OCI-LY1 (cell line): ENCODE measurements at regions not wholly inside any gene's neighbourhood (a gene's known extent, or its start where the extent isn't known, plus 50 kb on each side); places are given as distances from the start of the nearest gene placed in this dataset.
"Not testable (repeated sequence)": the region's sequence is repeated elsewhere in the genome, so short reads cannot be mapped to it uniquely, and the experiment has no call there.

Experiments used
- H2AFZ ChIP-seq: fragments of 200-600 bp; sonication (generic), shearing (Covaris generic); 2 replicates; pipeline ENCODE4 v1.6.0; 2014; ENCODE audit warnings: antibody characterized with exemption, mild to moderate bottlenecking, low read length
- H3F3A ChIP-seq: fragments of 200-600 bp; sonication (generic), shearing (Covaris generic); 2 replicates; pipeline ENCODE4 v1.6.0; 2014; ENCODE audit warnings: mild to moderate bottlenecking, antibody characterized with exemption, low read length, moderate library complexity; ENCODE audit not compliant: insufficient read depth
- H3K27ac ChIP-seq: fragments of 200-600 bp; sonication (generic); 2 replicates; pipeline ENCODE4 v1.5.1; 2014; ENCODE audit warnings: low read length, mixed run types, mild to moderate bottlenecking, low read depth; ENCODE audit not compliant: poor library complexity, severe bottlenecking
- H3K27me3 ChIP-seq: fragments of 200-600 bp; sonication (generic); 2 replicates; pipeline ENCODE4 v1.6.0; 2014; ENCODE audit warnings: antibody characterized with exemption, mild to moderate bottlenecking, low read length, moderate library complexity; ENCODE audit not compliant: insufficient read depth
- H3K36me3 ChIP-seq: fragments of 200-600 bp; sonication (generic); 2 replicates; pipeline ENCODE4 v1.6.1; 2014; ENCODE audit warnings: mild to moderate bottlenecking, antibody characterized with exemption, low read length, moderate library complexity, mixed read lengths; ENCODE audit not compliant: insufficient read depth
- H3K4me1 ChIP-seq: fragments of 200-600 bp; sonication (generic); 2 replicates; pipeline ENCODE4 v1.5.1; 2014; ENCODE audit warnings: mild to moderate bottlenecking, low read length, moderate library complexity; ENCODE audit not compliant: insufficient read depth, severe bottlenecking
- H3K4me2 ChIP-seq: fragments of 200-600 bp; sonication (generic), shearing (Covaris generic); 2 replicates; pipeline ENCODE4 v1.6.1; 2014; ENCODE audit warnings: low read length
- H3K4me3 ChIP-seq: fragments of 200-600 bp; sonication (generic); 2 replicates; pipeline ENCODE4 v1.5.1; 2014; ENCODE audit warnings: low read length, low read depth, mild to moderate bottlenecking, mixed read lengths; ENCODE audit not compliant: poor library complexity, severe bottlenecking
- H3K79me2 ChIP-seq: fragments of 200-600 bp; shearing (Covaris generic); 2 replicates; pipeline ENCODE4 v1.6.1; 2016; ENCODE audit warnings: mixed run types, low read length, mixed read lengths; ENCODE audit not compliant: insufficient read depth
- H3K9ac ChIP-seq: fragments of 200-600 bp; sonication (generic), shearing (Covaris generic); 2 replicates; pipeline ENCODE4 v1.6.1; 2014; ENCODE audit warnings: mild to moderate bottlenecking, low read length, mixed read lengths
- H3K9me2 ChIP-seq: fragments of 200-600 bp; sonication (generic), shearing (Covaris generic); 2 replicates; pipeline ENCODE4 v1.6.1; 2014; ENCODE audit warnings: low read depth, mild to moderate bottlenecking, low read length, mixed read lengths
- H3K9me3 ChIP-seq: fragments of 200-600 bp; shearing (Covaris generic); 2 replicates; pipeline ENCODE4 v1.6.1; 2014; ENCODE audit warnings: low read length, mixed read lengths
- H4K20me1 ChIP-seq: fragments of 200-600 bp; sonication (generic), shearing (Covaris generic); 2 replicates; pipeline ENCODE4 v1.6.0; 2016; ENCODE audit warnings: mild to moderate bottlenecking, low read length; ENCODE audit not compliant: insufficient read depth
- CTCF ChIP-seq: fragments of 200-600 bp; sonication (generic), shearing (Covaris generic); IDR thresholded peaks from 2 replicates; pipeline ENCODE4 v1.5.1; 2017; ENCODE audit warnings: mild to moderate bottlenecking, antibody characterized with exemption, low read length, moderate library complexity, mixed read lengths
- EZH2 ChIP-seq: fragments of 200-600 bp; sonication (generic), shearing (Covaris generic); IDR thresholded peaks from 2 replicates; pipeline ENCODE4 v1.8.0; 2017; ENCODE audit warnings: borderline replicate concordance, mixed run types, mild to moderate bottlenecking, antibody characterized with exemption, low read length, moderate library complexity, mixed read lengths

GRCh38 chr12:18888047-18888446, 150.1 kb downstream of the CAPZA3 start:
- no peak for TF ChIP-seq CTCF
- TF ChIP-seq EZH2, result no peak
- Histone ChIP-seq H3K4me3 (no peak overlapping the region), H3K79me2 (no peaks in the 10 kb centered on the region), H3F3A (no peaks in the 10 kb centered on the region), H3K36me3 (no peaks in the 10 kb centered on the region), H3K9me3 (no peaks in the 10 kb centered on the region), H2AFZ (no peak overlapping the region), H3K9me2 (no peaks in the 10 kb centered on the region), H3K9ac (no peak overlapping the region), H3K27me3 (no peaks in the 10 kb centered on the region), H3K27ac (no peak overlapping the region), H3K4me2 (no peak overlapping the region), H4K20me1 (no peaks in the 10 kb centered on the region), H3K4me1 (no peaks in the 10 kb centered on the region)

- not testable (repeated sequence) for H2AFZ ChIP-seq, H3K4me2 ChIP-seq, H3K27me3 ChIP-seq, H4K20me1 ChIP-seq, H3K4me3 ChIP-seq, H3K79me2 ChIP-seq, H3K9ac ChIP-seq, H3F3A ChIP-seq, H3K27ac ChIP-seq, H3K4me1 ChIP-seq, H3K9me3 ChIP-seq, H3K9me2 ChIP-seq, H3K36me3 ChIP-seq
Observed at GRCh38 chr12:18890621-18891020, 152.7 kb downstream of the CAPZA3 start.

GRCh38 chr12:18895540-18895939, 157.6 kb downstream of the CAPZA3 start:
- H2AFZ ChIP-seq, result no peak overlapping the region
- TF ChIP-seq EZH2, result no peak
- H3K4me1 ChIP-seq, result no peaks in the 10 kb centered on the region
- H3K9me3 ChIP-seq, result no peaks in the 10 kb centered on the region
- H3K27ac ChIP-seq, result no peak overlapping the region
- H3K4me3 ChIP-seq, result no peak overlapping the region
- no peaks in the 10 kb centered on the region for H4K20me1 ChIP-seq
- H3F3A ChIP-seq, result no peaks in the 10 kb centered on the region
- no peaks in the 10 kb centered on the region; the same call in 1 of the 2 replicates for H3K9me2 ChIP-seq
- no peaks in the 10 kb centered on the region for H3K79me2 ChIP-seq
- H3K36me3 ChIP-seq, result no peaks in the 10 kb centered on the region
- H3K4me2 ChIP-seq, result no peak overlapping the region
- no peak overlapping the region for H3K9ac ChIP-seq
- H3K27me3 ChIP-seq, result no peaks in the 10 kb centered on the region

GRCh38 chr12:18895946-18896345, 158.0 kb downstream of the CAPZA3 start:
- Histone ChIP-seq H4K20me1 (no peaks in the 10 kb centered on the region), H3K4me1 (no peaks in the 10 kb centered on the region), H3K79me2 (no peaks in the 10 kb centered on the region), H3K4me2 (no peak overlapping the region), H3K27ac (no peak overlapping the region), H3K9ac (no peak overlapping the region), H3K36me3 (no peaks in the 10 kb centered on the region), H3K4me3 (no peak overlapping the region), H2AFZ (no peak overlapping the region), H3K9me3 (no peaks in the 10 kb centered on the region), H3K9me2 (no peaks in the 10 kb centered on the region; the same call in 1 of the 2 replicates), H3F3A (no peaks in the 10 kb centered on the region), H3K27me3 (no peaks in the 10 kb centered on the region)
- TF ChIP-seq CTCF (no peak), EZH2 (no peak)
